ENCODE measurements at regions not wholly inside any gene's neighbourhood (a gene's known extent, or its start where the extent isn't known, plus 50 kb on each side); places are given as distances from the start of the nearest gene placed in this dataset.
A peak's percentile ranks its signal among the peaks of the same experiment; 100 is the strongest.
"Not testable (repeated sequence)": the region's sequence is repeated elsewhere in the genome, so short reads cannot be mapped to it uniquely, and the experiment has no call there.

DNA sequence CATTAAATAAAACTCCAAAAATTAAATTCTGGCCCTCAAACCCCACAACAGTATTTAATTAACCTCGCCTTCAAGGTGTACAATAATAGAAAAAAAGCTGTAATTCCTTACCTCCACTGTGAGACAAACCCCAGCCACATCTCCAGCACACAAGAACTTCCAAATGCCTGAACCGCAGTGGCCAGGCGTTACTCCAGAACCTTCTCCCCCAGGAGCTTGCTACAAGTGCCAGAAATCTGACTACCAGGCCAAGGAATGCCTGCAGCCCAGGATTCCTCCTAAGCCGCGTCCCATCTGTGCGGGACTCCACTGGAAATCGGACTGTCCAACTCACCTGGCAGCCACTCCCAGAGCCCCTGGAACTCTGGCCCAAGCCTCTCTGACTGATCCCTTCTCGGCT is 163.2 kb downstream of the ADRA2C start:
- H3K4me3 Mint-ChIP-seq; H3K27me3 ChIP-seq (ENCODE audit: control insufficient read depth in 2 of 2, insufficient read depth in 2 of 2, low read length in 2 of 2); H3K27ac ChIP-seq (ENCODE audit: low read depth in 1 of 2, low read length in 2 of 2); DNase-seq; H3K9me3 ChIP-seq (replicated peaks in 1 of 2; ENCODE audit: control insufficient read depth in 1 of 2, insufficient read depth in 1 of 2, low read length in 2 of 2); H3K4me2 ChIP-seq (replicated peaks; ENCODE audit: extremely low read depth, low read length, poor library complexity, severe bottlenecking); H3K4me3 ChIP-seq (replicated peaks in 1 of 3; ENCODE audit: low read depth in 2 of 3, low read length in 3 of 3); H3K27ac Mint-ChIP-seq; H3K4me1 Mint-ChIP-seq; H3K36me3 Mint-ChIP-seq; H2AFZ ChIP-seq (ENCODE audit: insufficient read depth, low read depth, low read length, poor library complexity, severe bottlenecking); H3K9ac ChIP-seq (ENCODE audit: insufficient read depth, low read length, poor library complexity, severe bottlenecking); H3K9me3 Mint-ChIP-seq; H4K20me1 ChIP-seq (ENCODE audit: insufficient read depth, low read length); H3K4me1 ChIP-seq (ENCODE audit: control insufficient read depth in 1 of 2, insufficient read depth in 2 of 2, low read length in 2 of 2); H3K79me2 ChIP-seq (ENCODE audit: insufficient read depth, low read length); intact Hi-C loops (cut with micrococcal nuclease); H3K36me3 ChIP-seq (replicated peaks in 1 of 2; ENCODE audit: control insufficient read depth in 1 of 2, insufficient read depth in 2 of 2, low read length in 2 of 2): not testable (repeated sequence)
- H3K27me3 Mint-ChIP-seq (ENCODE audit: low read depth in 3 of 3), result peaks cover 9 to 22% (median 15%) of the 10 kb centered on the region in 3 donors
- 94% methylated on average over 7 of the region's 8 CpGs for WGBS (ENCODE audit: insufficient coverage)

DNA sequence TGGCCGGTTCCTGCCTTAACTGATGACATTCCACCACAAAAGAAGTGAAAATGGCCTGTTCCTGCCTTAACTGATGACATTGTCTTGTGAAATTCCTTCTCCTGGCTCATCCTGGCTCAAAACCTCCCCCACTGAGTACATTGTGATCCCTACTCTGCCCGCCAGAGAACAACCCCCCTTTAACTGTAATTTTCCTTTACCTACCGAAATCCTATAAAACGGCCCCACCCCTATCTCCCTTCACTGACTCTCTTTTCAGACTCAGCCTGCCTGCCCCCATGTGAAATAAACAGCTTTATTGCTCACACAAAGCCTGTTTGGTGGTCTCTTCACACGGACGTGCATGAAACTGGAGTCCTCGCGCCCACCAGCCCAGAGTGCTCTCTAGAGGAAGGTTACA is 166.5 kb downstream of the ADRA2C start:
- H3K4me1 Mint-ChIP-seq; H3K9me3 Mint-ChIP-seq; H3K4me3 Mint-ChIP-seq; H3K36me3 ChIP-seq (replicated peaks in 1 of 2; ENCODE audit: control insufficient read depth in 1 of 2, insufficient read depth in 2 of 2, low read length in 2 of 2); H3K27me3 ChIP-seq (ENCODE audit: control insufficient read depth in 2 of 2, insufficient read depth in 2 of 2, low read length in 2 of 2); H3K9ac ChIP-seq (ENCODE audit: insufficient read depth, low read length, poor library complexity, severe bottlenecking); H4K20me1 ChIP-seq (ENCODE audit: insufficient read depth, low read length); H2AFZ ChIP-seq (ENCODE audit: insufficient read depth, low read depth, low read length, poor library complexity, severe bottlenecking); intact Hi-C loops (cut with micrococcal nuclease); H3K9me3 ChIP-seq (replicated peaks in 1 of 2; ENCODE audit: control insufficient read depth in 1 of 2, insufficient read depth in 1 of 2, low read length in 2 of 2); H3K27ac ChIP-seq (ENCODE audit: low read depth in 1 of 2, low read length in 2 of 2); H3K27ac Mint-ChIP-seq; H3K4me3 ChIP-seq (replicated peaks in 1 of 3; ENCODE audit: low read depth in 2 of 3, low read length in 3 of 3); DNase-seq; H3K36me3 Mint-ChIP-seq; H3K4me1 ChIP-seq (ENCODE audit: control insufficient read depth in 1 of 2, insufficient read depth in 2 of 2, low read length in 2 of 2); H3K4me2 ChIP-seq (replicated peaks; ENCODE audit: extremely low read depth, low read length, poor library complexity, severe bottlenecking); H3K79me2 ChIP-seq (ENCODE audit: insufficient read depth, low read length): not testable (repeated sequence)
- 94% methylated on average over 7 of the region's 8 CpGs for WGBS (ENCODE audit: insufficient coverage)
- peaks cover 7 to 14% (median 12%) of the 10 kb centered on the region in 3 donors for H3K27me3 Mint-ChIP-seq (ENCODE audit: low read depth in 3 of 3)

DNA sequence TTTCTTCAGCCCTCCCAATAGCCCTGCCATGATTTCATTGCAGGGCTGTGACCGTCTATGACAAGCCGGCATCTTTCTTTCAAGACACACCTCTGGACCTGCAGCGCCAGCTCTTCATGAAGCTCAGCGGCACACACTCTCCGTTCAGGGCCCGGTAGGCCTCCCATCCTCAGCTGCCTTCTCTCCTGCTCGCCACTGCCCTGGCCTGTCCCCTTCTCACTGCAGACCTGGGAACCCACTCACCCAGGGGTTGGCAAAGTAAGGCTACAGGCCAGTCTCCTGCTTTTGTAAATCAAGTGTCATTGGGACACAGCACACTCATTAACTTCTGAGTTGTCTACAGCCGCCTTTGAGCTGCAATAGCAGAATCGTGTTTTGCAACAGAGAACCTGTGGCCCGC is 169.2 kb downstream of the ADRA2C start:
- DNase-seq; H3K79me2 ChIP-seq (ENCODE audit: insufficient read depth, low read length); intact Hi-C loops (cut with micrococcal nuclease); H3K9me3 ChIP-seq (replicated peaks in 1 of 2; ENCODE audit: control insufficient read depth in 1 of 2, insufficient read depth in 1 of 2, low read length in 2 of 2); H3K36me3 ChIP-seq (replicated peaks in 1 of 2; ENCODE audit: control insufficient read depth in 1 of 2, insufficient read depth in 2 of 2, low read length in 2 of 2); H2AFZ ChIP-seq (ENCODE audit: insufficient read depth, low read depth, low read length, poor library complexity, severe bottlenecking); H3K9me3 Mint-ChIP-seq; H3K27me3 Mint-ChIP-seq (ENCODE audit: low read depth in 3 of 3); H3K4me3 Mint-ChIP-seq; H3K27me3 ChIP-seq (ENCODE audit: control insufficient read depth in 2 of 2, insufficient read depth in 2 of 2, low read length in 2 of 2); H3K27ac ChIP-seq (ENCODE audit: low read depth in 1 of 2, low read length in 2 of 2); H3K36me3 Mint-ChIP-seq; H3K4me2 ChIP-seq (replicated peaks; ENCODE audit: extremely low read depth, low read length, poor library complexity, severe bottlenecking); H4K20me1 ChIP-seq (ENCODE audit: insufficient read depth, low read length); H3K9ac ChIP-seq (ENCODE audit: insufficient read depth, low read length, poor library complexity, severe bottlenecking); H3K4me1 ChIP-seq (ENCODE audit: control insufficient read depth in 1 of 2, insufficient read depth in 2 of 2, low read length in 2 of 2); H3K4me3 ChIP-seq (replicated peaks in 1 of 3; ENCODE audit: low read depth in 2 of 3, low read length in 3 of 3); H3K4me1 Mint-ChIP-seq: not testable (repeated sequence)
- H3K27ac Mint-ChIP-seq, result peak overlapping the region in 2 of 7 donors; percentile 4 to 76
- 99% methylated on average over 8 of the region's 10 CpGs for WGBS (ENCODE audit: insufficient coverage)
